Caco-2 (cell line): ENCODE measurements at regions not wholly inside any gene's neighbourhood (a gene's known extent, or its start where the extent isn't known, plus 50 kb on each side); places are given as distances from the start of the nearest gene placed in this dataset.

Experiments
- BruUV-seq: library from RNA; stranded (reverse); fragments of 400-500 nt; replicated peaks from 2 replicates; lab custom pipeline; 2021; lab: Mats Ljungman, UMichigan
- CTCF ChIA-PET: fragments of 300-600 bp; sonication (Branson Sonifier 250); formaldehyde crosslinking; loops from one replicate; lab custom pipeline; 2022; ENCODE audit warnings: antibody characterized with exemption; lab: Charles Lee
- POLR2A ChIA-PET: fragments of 300-600 bp; sonication (Branson Sonifier 250); formaldehyde crosslinking; loops from one replicate; lab custom pipeline; 2022; ENCODE audit warnings: antibody characterized with exemption; lab: Charles Lee
- DNase-seq, 2 experiments: peaks; one replicate each; pipeline versions ENCODE4 v3.0.0 to v3.0.0-alpha.2; 2020 to 2022
- H3K27me3 ChIP-seq: replicated peaks from 2 replicates; pipeline ENCODE4 v1.6.0; 2011; ENCODE audit warnings: low read length; ENCODE audit not compliant: control insufficient read depth, insufficient read depth
- H3K36me3 ChIP-seq: 2 replicates; pipeline ENCODE4 v1.5.1; 2011; ENCODE audit warnings: low read length; ENCODE audit not compliant: control insufficient read depth, insufficient read depth
- H3K4me1 ChIP-seq: fragments of 250-450 bp; sonication (Bioruptor Pico); 2 replicates; pipeline ENCODE4 v1.5.1; 2020; ENCODE audit warnings: mild to moderate bottlenecking
- H3K4me3 ChIP-seq: 2 replicates; pipeline ENCODE4 v1.5.1; 2011; ENCODE audit warnings: low read depth, mild to moderate bottlenecking, control low read depth, low read length
- H3K9me3 ChIP-seq: fragments of 250-450 bp; sonication (Bioruptor Pico); 2 replicates; pipeline ENCODE4 v1.5.1; 2020; ENCODE audit warnings: mild to moderate bottlenecking, moderate library complexity
- H3K27ac Mint-ChIP-seq: one replicate; pipeline ENCODE4 v1.8.0; 2022; ENCODE audit warnings: mixed read lengths; ENCODE audit not compliant: unreplicated experiment
- H3K27me3 Mint-ChIP-seq: one replicate; pipeline ENCODE4 v1.8.0; 2022; ENCODE audit warnings: mixed read lengths; ENCODE audit not compliant: insufficient read depth, unreplicated experiment
- H3K36me3 Mint-ChIP-seq: one replicate; pipeline ENCODE4 v1.8.0; 2022; ENCODE audit warnings: mild to moderate bottlenecking, mixed read lengths; ENCODE audit not compliant: insufficient read depth, unreplicated experiment
- H3K4me1 Mint-ChIP-seq: one replicate; pipeline ENCODE4 v1.8.0; 2022; ENCODE audit warnings: low read depth, mixed read lengths; ENCODE audit not compliant: unreplicated experiment
- H3K4me3 Mint-ChIP-seq: one replicate; pipeline ENCODE4 v1.8.0; 2022; ENCODE audit warnings: mild to moderate bottlenecking, moderate library complexity, mixed read lengths; ENCODE audit not compliant: unreplicated experiment
- H3K9me3 Mint-ChIP-seq: one replicate; pipeline ENCODE4 v1.8.0; 2022; ENCODE audit warnings: mixed read lengths; ENCODE audit not compliant: unreplicated experiment
- CTCF ChIP-seq, 2 experiments: fragments of 200-600 bp in 1 of 2; IDR thresholded peaks; 1 replicate in 1 of 2; 2 replicates in 1 of 2; pipeline versions ENCODE4 v1.5.1 to v1.8.0; 2011 to 2022; ENCODE audit warnings: antibody characterized with exemption in 1 of 2, control low read depth in 1 of 2, inconsistent platforms in 1 of 2, low read depth in 1 of 2, low read length in 1 of 2, mild to moderate bottlenecking in 1 of 2, moderate library complexity in 1 of 2; ENCODE audit not compliant: insufficient read depth in 1 of 2, severe bottlenecking in 1 of 2, unreplicated experiment in 1 of 2
- intact Hi-C: fragments of 100-400 bp; cut with micrococcal nuclease; formaldehyde crosslinking; loops from one replicate; pipeline ENCODE4 v1.10.0; 2022; ENCODE audit not compliant: unreplicated experiment

- H3K9me3 ChIP-seq, result no peaks in the 10 kb centered on the region
- H3K27me3 ChIP-seq, result no peaks in the 10 kb centered on the region
- H3K4me3 Mint-ChIP-seq, result no peak overlapping the region
- no peaks in the 10 kb centered on the region for H3K27me3 Mint-ChIP-seq
- no peak for DNase-seq
- TF ChIP-seq CTCF (IDR thresholded peaks at IDR 0.05; ENCODE audit: insufficient read depth in 1 of 2, low read depth in 1 of 2, low read length in 1 of 2, severe bottlenecking in 1 of 2, unreplicated experiment in 1 of 2), result no peak
- peaks cover 19% of the 10 kb centered on the region for H3K36me3 Mint-ChIP-seq
- H3K27ac Mint-ChIP-seq, result no peak overlapping the region
- no peak overlapping the region for H3K4me3 ChIP-seq
- POLR2A ChIA-PET, result no interaction called here
- CTCF ChIA-PET, result interaction anchor here (0.8 kb wide), 1 partner anchor 22 kb away, joined by 3 read pairs; no protein-coding TSS in a partner anchor
- no peaks in the 10 kb centered on the region for H3K4me1 ChIP-seq
- H3K36me3 ChIP-seq, result peaks cover 3% of the 10 kb centered on the region; the same call in 1 of the 2 replicates
- no TSS peak for BruUV-seq
- peaks cover 7% of the 10 kb centered on the region for H3K4me1 Mint-ChIP-seq
- intact Hi-C loops, result no loop called here
- no peaks in the 10 kb centered on the region for H3K9me3 Mint-ChIP-seq
Measured at GRCh38 chr1:168387781-168388760, 107.4 kb downstream of the TBX19 start.

GRCh38 chr1:168386949-168387586 is 106.4 kb downstream of the TBX19 start:
- no peak overlapping the region for H3K4me3 ChIP-seq
- H3K4me1 Mint-ChIP-seq, result peaks cover 1% of the 10 kb centered on the region
- TF ChIP-seq CTCF (IDR thresholded peaks at IDR 0.05; ENCODE audit: insufficient read depth in 1 of 2, low read depth in 1 of 2, low read length in 1 of 2, severe bottlenecking in 1 of 2, unreplicated experiment in 1 of 2), result no peak
- peaks cover 19% of the 10 kb centered on the region for H3K36me3 Mint-ChIP-seq
- ChIA-PET POLR2A (no interaction called here), CTCF (no interaction called here)
- H3K36me3 ChIP-seq, result peaks cover 3% of the 10 kb centered on the region; the same call in 1 of the 2 replicates
- no peaks in the 10 kb centered on the region for H3K4me1 ChIP-seq
- H3K27me3 ChIP-seq, result no peaks in the 10 kb centered on the region
- no TSS peak for BruUV-seq
- no peak overlapping the region for H3K4me3 Mint-ChIP-seq
- DNase-seq, result no peak
- no peaks in the 10 kb centered on the region for H3K9me3 ChIP-seq
- H3K27me3 Mint-ChIP-seq, result no peaks in the 10 kb centered on the region
- intact Hi-C loops, result no loop called here
- H3K27ac Mint-ChIP-seq, result no peak overlapping the region
- H3K9me3 Mint-ChIP-seq, result no peaks in the 10 kb centered on the region

GRCh38 chr1:168386492-168386891 is 105.8 kb downstream of the TBX19 start:
- ChIA-PET POLR2A (no interaction called here), CTCF (no interaction called here)
- H3K27me3 ChIP-seq, result no peaks in the 10 kb centered on the region
- BruUV-seq, result no TSS peak
- H3K27me3 Mint-ChIP-seq, result no peaks in the 10 kb centered on the region
- TF ChIP-seq CTCF (IDR thresholded peaks at IDR 0.05; ENCODE audit: insufficient read depth in 1 of 2, low read depth in 1 of 2, low read length in 1 of 2, severe bottlenecking in 1 of 2, unreplicated experiment in 1 of 2), result no peak
- H3K9me3 Mint-ChIP-seq, result no peaks in the 10 kb centered on the region
- H3K9me3 ChIP-seq, result no peaks in the 10 kb centered on the region
- no peak overlapping the region for H3K4me3 ChIP-seq
- DNase-seq, result no peak
- no peaks in the 10 kb centered on the region for H3K4me1 Mint-ChIP-seq
- no peak overlapping the region for H3K27ac Mint-ChIP-seq
- H3K36me3 Mint-ChIP-seq, result peaks cover 19% of the 10 kb centered on the region
- H3K4me1 ChIP-seq, result no peaks in the 10 kb centered on the region
- no peak overlapping the region for H3K4me3 Mint-ChIP-seq
- peaks cover 3% of the 10 kb centered on the region; the same call in 1 of the 2 replicates for H3K36me3 ChIP-seq
- intact Hi-C loops, result no loop called here
